GM18867 (cell line): ENCODE measurements at regions not wholly inside any gene's neighbourhood (a gene's known extent, or its start where the extent isn't known, plus 50 kb on each side); places are given as distances from the start of the nearest gene placed in this dataset.

Source experiments
- ATAC-seq: cut with Tn5 transposase; IDR thresholded peaks from one replicate; pipeline ENCODE4 v1.9.1; 2021; ENCODE audit warnings: mild to moderate bottlenecking, moderate library complexity; ENCODE audit not compliant: unreplicated experiment

DNA sequence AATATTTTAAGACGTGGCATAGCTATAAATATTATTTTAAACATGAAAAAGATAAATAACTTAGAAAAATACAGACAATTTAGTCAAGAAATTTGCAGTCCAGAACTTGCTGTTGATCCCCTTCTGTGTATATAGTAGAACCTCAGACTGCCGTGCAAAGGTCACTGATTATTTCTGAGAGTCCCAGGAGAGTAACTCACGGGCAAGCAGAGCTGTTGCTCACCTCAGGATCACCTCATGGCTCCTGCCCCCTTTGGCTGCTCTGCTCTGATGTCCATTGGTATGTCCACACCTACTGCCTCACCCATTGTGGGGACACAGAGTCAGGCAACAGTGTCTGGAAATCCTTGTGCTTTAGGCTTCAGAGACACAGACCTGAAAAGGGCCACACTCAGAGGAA lies 392.9 kb upstream of the CELF4 start:
- no peak for ATAC-seq

DNA sequence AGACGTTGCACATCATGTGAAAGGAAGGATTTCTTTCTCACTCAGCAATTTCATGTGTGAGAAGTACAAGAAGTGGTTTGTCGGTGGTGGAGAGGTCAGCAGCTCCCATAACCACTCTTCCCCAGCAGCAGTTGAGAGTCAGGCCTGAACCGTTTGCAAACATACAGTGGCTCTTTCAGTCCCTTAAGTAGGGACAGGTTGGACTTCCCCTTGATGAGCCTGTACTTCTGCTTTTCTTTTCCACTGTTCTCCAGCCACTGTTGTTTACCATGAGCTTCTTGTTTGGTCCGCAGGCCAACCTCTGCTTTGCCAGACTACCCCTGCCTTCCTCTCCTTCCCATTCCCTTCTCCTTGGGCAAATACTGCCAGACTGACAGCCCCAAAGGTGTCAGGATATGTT lies 391.3 kb upstream of the CELF4 start:
- no peak for ATAC-seq

DNA sequence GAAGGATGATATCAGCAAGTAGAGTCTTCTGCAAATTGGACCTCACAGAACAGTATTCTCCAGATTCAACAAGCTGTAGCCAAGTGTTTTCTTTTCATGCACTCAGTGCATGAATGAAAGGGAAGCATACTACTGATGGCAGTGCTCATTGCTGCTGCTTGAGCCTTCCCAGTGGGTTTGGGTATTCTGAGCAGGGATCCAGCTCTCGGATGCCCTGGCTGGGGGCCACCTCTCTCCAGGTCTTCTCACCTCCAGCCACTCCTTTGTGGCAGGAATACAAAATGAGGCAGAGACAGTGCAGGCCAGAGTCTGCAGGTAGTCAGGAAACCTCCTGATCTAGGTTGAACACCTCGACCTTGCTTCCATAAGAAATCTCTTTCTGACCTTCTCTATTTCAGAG lies 390.4 kb upstream of the CELF4 start:
- no peak for ATAC-seq

DNA sequence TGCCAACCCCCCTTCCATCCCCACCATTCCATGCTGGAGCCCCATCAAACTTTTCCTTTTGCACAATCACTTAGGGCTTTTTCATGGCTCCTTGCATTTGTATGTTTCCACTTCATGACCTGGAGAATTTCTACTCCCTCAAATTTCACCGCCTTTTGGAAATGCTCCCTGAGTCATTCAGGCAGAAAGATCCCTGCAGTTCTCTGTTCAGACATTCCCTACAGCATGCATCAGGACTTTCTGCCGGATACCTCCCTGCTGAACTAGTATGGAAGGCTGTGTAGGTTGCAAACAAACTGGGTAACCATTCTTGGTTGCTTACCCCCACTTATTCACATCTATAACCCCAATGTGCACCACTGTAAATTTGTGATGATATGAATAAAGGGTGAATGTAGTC lies 389.6 kb upstream of the CELF4 start:
- no peak for ATAC-seq

DNA sequence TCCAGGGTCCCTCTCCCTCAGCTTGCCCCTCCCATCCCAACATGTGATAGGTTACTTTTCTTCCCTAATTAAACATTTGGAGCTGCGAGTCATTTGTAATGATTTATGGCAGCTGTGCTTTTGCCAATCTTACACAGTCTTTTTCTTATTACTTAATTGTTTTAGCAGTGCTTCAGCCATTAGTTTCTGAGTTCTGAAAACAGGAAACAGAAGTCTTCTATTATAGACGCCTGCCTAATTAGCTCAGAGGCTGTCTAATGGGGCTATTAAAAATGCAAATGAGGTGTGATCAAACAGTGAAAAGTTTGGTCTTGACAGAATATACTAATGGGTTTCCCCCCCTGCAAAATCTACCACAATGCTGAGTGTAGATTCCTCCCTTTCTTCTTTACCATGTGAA lies 388.3 kb upstream of the CELF4 start:
- ATAC-seq = no peak

DNA sequence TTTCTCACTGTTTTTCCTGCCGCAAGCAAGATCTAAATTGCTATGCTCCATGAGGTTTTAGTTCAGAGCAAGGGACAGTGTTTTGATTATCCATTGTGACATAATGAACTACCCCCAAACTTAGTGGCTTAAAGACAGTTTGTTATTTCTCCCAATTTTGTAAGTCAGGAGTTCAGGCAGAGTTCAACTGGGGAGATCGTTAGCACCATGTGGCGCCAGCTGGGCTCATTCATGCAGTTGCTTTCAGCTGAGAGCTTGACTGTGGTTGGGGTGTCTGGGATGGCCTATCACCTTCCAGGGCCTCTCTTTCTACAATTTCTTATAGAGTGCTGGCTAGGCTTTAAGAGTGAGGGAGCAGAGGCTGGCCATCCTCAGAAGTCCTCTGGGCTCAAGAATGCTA lies 382.9 kb upstream of the CELF4 start:
- no peak for ATAC-seq

DNA sequence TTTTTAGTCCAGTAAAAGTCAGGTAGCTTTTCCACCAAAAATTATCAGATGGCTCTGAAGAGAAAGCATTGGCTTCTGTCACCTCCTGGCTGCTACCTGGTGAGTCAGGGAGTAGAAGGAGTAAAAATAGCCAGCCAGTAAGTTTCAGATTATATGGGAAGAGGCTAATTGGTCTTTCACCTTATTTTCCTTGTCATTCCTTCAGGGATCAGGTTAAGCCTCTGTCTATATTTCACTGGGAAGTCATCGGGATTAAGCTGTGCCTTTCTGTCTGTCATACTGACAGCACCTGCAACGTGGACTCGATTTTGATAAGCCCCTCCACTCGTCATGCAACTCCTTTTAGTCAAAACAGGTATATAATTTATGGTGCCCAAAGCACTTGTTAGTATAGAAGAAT lies 380.7 kb upstream of the CELF4 start:
- no peak for ATAC-seq

DNA sequence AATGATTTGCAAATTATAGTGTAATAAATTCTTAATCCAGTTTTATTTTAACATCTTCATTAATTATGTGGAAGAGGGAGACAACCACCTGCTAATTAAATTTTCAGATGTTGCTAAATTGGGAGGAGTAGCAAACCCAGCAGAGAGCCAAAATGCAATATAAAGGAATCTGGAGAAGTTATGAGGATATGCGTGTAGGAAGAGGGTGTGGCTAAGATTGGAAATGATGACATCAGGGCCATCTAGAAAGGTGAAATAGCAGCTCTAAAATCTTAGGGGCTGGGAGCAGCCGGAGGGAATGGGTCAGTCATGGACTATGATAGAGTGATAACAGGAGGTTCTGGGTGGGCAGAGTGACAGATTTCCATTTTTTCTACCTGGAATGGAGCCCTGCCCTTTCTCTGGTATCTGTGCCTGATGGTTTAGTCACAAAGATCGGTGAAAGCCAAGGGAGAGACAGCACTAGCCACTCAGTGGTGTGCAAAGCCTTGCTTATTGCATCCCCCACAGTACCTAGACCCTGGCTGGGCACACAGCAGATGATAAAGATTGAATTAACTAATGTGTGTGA lies 379.2 kb upstream of the CELF4 start:
- ATAC-seq = no peak

DNA sequence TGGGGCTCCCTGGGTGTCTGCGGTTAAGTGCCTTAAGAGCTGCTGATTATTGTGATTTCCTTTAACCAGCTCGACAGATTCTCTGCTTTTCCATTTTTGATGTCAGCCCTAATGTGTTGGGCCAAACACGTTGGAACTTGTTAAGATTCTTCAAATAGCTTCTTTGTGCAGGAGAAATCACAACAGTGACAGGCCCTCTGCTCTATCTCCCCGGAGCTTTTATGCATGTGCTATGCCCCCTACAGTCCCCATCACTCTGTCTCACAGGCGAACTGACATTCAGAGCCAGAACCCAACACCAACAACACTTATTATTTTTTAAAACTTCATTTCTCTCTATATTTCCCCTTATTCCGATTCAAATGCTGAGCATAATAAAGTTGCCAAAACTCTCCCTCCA lies 371.7 kb upstream of the CELF4 start:
- no peak for ATAC-seq

DNA sequence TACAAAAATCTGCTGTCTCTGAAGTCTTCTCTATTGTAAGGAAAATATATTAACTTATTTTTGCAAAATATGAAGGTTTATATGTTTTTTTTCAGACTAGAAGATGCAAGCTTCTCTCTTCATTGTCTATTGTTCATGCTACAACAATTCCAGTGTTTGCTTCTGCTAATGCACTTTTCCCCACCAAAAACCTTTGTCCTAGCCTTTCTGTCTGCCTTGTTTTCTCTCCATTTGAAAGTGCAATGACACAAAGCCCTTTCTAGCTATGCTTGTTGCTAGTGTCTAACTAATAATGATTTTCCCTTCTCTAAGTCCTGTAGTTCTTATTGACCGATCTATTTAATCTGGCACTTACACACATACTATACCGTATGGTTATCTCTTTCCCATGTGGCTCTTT lies 369.5 kb upstream of the CELF4 start:
- ATAC-seq = no peak

DNA sequence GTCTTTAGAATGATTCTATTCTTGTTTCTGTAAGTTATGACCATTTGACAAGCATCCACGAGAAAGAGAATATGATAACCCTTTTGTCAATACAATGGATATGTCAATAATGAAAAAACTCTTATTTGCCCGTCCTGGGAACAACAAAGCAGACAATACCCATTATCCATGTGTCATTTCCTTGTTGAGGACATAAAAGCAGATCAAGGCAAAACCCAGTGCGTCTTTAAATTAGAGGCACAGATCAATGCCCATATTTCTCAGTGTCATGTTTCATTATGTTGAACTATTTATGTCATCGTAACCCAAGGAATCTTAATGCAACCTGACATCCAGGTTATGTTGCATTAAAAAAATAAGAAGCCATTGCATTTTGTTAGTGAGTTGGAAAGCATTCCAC lies 365.0 kb upstream of the CELF4 start:
- no peak for ATAC-seq

DNA sequence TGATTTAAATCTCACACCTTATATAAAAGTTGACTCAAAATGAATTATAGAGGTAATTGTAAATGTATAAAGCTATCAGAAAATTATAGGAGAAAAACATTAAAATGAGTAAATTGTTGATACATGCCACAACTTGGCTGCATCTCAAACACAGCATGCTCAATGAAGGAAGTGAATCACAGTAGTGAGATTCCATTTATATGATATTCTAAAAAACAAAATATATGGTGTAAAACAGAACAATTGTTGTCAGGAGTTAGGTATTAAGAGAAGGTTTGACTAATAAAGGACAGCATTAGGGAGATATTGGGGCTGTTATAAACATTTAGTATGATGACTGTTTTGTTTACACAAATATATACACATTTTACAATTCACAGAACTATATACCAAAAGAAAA lies 356.6 kb upstream of the CELF4 start:
- no peak for ATAC-seq

DNA sequence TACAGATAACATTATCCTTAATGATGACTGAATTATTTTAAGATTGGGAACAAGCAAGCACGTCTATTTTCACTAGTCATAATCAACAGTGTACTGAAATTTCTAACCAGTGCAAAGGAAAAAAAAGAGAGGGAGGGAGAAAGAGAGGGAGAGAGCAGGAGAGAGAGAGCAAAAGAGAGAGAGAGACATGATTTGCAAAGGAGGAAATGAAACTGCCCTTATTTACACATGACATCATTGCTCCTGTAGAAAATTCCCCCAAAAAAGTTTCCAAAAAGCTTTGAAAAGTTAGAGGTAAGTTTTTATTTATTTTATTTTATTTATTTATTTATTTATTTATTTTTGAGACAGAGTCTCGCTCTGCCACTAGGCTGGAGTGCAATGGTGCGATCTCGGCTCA lies 355.3 kb upstream of the CELF4 start:
- ATAC-seq = no peak

DNA sequence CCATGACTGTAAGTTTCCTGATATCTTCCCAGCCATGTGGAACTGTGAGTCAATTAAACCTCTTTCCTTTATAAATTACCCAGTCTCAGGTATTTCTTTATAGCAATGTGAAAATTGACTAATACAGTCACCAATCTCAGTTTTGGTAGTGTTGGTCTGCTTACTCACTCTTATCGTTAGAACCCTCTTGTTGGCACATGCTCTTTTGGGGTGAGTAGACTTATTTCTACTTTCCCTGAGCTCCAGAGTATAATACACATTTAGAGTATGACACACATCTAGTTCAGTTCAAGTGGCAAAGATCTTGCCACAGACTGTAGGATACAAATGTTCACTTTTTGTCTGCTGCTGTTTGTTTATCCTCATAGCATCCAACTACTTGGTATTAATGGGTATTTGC lies 347.5 kb upstream of the CELF4 start:
- no peak for ATAC-seq

DNA sequence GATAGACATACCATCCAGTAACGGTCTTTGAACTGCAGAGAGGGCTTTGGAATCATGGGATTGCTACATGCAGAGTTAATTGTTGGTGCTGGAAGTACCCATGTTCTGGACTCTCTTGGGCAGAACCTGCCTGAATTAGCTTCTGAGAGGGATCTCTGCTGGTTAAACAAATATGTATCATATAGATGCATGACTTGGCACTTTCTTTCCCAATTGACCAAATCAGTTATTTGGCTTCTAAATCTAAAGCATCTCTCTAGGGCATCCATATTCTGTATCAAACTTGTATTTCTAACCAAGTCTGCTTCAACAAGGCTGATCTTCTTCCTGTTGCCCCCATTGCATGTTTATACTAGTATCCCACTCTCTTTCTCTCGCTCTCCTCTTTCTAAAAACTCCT lies 336.7 kb upstream of the CELF4 start:
- no peak for ATAC-seq

DNA sequence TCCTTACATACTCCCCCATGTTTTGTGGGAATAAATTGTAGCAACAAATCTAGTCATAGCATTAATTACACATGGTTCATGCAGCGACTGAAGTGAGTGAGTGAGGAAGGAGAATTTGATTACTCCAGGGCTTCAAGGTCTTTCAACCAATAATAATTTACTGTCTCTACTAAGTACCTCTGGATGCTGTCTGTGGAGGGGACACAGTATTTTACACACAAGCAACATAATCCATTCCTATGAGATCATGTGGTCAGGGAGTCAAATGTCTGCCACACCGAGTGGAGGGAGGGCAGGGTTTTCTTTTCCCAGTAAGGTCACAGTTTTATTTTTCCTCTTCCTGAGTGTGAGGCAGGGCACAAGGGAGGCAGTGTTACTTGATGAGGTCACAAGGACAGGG lies 334.7 kb upstream of the CELF4 start:
- ATAC-seq = no peak

DNA sequence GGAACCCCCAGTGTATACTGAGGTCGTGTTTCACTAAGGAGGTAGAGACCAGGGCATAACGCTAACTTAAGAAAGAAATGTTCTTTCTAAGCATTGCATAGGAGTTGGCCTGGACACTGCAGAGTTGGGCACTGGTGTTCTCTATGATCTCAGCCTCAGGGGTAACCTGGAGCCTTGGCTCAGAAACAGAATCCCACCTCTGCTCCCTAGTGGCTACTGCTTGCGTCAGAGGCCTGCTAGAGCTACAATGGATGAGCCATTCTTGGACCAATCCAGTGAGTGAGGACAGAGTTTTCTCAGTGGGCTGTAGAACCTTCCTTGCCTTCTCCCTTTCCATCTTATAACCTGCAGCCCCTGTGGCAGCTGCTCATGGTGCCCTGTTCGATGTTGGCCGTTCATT lies 324.4 kb upstream of the CELF4 start:
- no peak for ATAC-seq

DNA sequence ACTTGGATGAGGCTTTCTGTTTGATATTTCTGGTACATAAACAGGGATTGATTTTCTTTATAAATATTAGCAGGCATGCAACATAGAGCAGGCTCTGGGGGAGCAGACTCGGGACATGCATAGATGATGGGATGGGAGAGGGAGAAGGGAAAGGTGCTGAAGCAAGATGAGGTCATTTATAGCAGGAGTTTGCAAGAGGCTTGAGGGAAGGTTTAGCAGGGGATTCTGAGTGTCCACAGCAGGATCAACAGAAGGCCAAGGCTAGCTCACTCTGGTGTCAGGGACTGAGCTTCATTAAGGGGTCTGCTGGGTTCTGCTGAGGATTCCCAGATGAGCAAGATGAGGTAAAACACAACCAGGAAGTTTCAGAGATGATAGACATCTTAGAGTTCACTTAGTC lies 309.1 kb upstream of the CELF4 start:
- no peak for ATAC-seq

DNA sequence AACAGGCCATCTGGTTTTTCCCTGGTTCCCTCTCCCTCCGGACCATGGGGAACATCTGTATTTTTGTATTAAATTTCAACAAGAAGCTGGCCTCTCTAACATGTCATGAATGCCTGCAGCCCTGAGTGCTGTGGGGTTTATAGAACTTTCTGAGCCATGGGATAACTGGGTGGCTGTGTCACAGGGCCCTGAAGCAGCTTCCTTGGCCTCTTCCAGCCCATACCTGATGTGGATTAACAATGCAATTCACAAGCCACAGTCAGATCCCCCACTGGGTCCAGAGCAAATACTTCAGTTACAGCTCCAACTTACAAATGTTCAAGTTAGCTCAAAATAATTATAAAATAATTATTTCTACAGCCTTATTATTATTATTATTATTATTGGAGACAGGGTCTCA lies 307.8 kb upstream of the CELF4 start:
- ATAC-seq = no peak

DNA sequence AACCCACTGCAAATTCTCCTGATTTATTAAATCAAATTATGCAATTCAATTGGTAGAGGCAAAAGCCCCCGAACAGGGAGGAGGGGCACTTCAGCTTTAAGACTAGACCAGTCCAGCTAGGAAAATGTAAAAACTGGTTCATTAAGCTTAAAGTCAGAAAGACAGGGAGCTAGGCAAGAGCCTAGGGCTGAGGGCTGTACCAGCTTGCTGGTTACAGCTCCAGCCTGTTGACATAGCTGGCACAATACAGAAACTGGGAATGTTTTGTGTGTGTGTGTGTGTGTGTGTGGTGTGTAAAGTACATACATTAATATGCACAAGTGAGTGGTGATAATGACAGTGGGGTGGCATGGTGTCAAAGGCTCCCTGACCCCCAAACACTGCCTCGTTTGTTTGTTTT lies 307.0 kb upstream of the CELF4 start:
- ATAC-seq = no peak

DNA sequence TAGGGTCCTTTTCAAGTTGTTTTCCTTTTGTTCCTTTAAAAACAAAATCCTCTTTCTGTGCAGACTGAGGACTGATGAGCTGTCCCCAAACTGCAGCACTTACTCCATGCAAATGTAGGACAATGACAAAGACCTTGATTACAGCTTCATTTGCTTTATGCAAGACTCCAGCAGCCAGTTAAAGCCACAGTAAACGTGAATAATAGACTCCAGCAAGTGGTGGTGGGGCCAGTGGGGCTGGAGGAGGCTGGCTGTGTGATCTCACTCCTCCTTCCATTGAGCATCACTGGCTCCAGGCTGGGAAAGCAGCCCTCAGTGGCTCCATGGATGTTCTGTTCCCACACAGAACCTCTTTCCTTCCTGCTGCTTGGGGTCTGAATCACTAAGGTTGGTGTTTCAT lies 306.0 kb upstream of the CELF4 start:
- no peak for ATAC-seq

DNA sequence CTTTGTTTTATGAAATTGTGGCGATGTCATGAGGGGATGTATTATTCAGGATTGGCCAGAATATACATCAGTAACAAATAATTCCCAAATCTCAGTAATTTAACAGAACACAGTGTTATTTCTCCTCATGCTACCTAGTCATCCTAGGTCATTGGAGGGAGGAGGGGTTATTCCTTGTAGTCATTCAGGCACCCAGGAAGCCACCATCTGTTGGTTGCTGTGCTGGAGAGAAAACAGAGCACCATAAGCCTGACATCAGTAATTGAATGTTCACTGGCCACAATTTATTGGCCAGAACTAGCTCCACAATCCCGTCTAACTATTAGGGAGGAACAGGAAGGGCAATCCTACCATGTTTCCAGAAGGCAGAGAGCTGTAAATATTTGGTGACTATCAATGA lies 303.5 kb upstream of the CELF4 start:
- no peak for ATAC-seq

DNA sequence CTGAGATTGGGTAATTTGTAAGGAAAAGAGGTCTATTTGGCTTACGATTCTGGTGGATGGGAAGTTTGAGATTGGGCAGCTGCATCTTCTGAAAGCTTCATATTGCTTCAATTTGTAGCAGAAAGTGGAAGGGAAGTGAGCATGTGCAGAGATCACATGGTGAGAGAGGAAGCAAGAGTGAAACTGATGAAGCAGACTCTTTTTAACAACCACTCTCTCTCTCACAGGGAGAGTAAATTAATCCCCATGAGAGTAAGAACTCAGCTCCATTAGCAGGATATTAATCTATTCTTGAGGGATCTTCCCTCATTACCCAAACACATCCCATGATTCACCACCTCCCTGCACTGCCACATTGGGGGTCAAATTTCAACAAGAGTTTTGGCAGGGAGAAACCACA lies 298.5 kb upstream of the CELF4 start:
- ATAC-seq = no peak

DNA sequence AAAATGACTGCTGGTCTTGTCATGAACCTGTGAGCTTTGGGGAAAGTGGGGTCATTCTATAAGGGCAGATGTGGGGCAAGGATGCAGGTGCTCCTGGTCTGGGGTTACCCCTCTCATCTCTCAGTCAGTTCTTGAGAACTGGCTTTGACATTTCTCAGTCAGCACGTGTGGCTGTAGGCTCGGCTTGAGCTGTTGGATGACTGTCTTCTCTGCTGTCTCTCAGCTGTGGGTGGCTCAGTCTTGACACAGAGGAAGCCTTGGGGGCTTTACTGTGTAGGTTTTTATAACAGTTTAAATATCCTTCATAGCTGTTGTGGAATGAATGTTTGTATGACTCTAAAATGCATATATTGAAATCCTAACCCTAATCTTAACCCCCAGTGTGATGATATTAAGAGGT lies 296.4 kb upstream of the CELF4 start:
- no peak for ATAC-seq
